Islet precursor cell (in vitro differentiated cells): ENCODE measurements at regions not wholly inside any gene's neighbourhood (a gene's known extent, or its start where the extent isn't known, plus 50 kb on each side); places are given as distances from the start of the nearest gene placed in this dataset.
"Not testable (repeated sequence)": the region's sequence is repeated elsewhere in the genome, so short reads cannot be mapped to it uniquely, and the experiment has no call there.

Experiments used
- DNase-seq: peaks from one replicate; pipeline ENCODE4 v3.0.0-alpha.2; 2018

DNA sequence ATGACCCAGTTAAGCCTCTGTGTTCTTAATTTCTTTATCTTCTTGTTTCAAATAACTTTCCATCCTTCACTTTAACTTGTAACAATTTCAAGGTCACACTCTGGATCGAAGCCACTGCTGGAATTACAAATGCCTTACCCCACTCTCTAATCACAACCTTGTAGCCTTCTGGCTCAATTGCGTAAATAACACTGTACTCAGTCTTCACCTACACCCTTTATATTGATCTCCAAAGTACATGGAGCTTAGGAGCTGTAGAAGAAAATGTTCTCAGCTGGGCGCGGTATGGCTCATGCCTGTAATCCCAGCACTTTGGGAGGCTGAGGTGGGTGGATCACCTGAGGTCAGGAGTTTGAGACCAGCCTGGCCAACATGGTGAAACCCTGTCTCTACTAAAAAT is 164.3 kb upstream of the NPSR1 start:
- DNase-seq, result no peak

DNA sequence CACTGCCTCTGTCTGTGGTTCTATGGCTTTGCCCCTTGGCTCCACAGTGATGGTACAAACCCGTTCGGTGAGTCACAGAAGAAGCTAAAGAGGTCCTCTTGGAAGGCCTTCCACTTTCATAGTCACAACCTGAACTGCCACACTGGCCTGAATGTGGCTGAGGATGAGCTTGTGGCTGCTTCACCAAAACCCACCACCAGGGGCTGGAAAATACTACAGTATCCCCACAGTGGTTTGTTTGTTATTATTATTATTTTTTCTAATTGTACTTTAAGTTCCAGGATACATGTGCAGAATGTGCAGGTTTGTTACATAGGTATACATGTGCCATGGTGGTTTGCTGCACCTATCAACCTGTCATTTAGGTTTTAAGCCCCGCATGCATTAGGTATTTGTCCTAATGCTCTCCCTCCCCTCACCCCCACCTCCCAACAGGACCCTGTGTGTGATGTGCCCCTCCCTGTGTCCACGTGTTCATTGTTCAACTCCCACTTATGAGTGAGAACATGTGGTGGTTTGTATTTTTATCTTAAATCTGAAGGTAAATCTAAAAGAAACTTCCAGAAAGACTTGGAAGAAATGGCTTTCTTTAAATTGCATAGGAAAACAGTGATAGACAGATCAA is 160.8 kb upstream of the NPSR1 start:
- no peak for DNase-seq

DNA sequence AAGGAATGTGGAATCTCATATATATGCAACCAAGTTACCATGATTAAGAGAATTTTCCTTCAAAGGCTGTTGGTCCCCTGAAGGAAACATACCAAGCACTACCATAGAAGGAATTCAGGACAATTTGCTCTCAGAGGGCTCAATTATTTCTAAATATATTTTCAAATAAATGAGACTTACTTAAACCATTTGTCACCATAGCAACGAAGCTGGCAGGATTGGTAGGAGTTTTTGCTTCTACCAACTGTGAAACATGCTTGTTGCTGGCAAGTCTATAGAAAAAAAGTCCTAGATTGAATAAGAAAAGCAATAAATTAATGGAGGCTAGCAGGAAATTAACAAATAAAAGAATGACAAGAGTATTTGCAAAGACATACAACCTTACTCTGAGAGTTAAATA is 156.9 kb upstream of the NPSR1 start:
- no peak for DNase-seq

DNA sequence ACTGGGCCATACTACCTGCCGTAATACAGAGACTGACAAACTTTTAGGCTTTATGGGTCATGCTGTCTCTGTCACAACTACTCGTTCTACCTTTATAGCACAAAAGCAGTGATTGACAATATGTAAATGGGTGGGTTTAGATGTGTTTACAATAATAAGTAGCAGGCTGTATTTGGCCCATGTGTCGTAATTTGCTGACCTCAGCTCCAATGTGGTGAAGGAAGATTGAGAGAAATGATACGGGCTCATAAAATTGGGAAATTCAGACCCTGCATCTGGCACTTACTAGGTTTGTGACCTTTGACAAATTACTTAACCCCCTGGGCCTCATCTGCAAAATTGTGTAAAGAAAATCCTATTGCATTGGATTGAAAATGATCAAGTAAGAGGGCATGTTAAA is 150.8 kb upstream of the NPSR1 start:
- DNase-seq, result no peak

DNA sequence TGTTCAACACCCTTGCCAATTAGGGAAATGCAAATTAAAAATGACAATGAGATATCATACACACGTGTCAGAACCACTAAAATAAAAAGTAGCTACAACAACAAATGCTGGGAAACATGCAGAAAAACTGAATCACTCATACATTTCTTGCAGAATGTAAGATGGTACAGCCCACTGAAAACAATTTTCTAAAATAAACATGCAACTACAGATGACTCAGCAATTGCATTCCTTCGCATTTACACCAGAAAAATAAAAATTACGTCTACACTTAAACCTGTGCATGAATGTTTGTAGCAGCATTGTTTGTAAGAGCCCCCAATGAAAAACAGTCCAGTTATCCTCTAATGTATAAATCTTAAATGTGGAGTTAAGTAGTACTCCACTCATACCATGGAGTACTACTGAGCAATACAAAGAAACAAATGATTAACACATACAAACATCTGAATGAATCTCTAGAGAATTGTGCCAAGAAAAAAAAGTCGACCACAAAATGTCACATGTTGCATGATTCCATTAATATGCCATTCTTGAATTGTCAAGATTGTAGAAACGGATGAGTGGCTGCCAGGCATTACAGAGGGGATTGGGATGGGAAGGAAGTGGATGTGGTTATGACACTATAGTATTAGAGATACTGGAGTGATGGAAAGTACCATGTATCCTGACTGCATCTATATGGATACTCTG is 134.6 kb upstream of the NPSR1 start:
- DNase-seq, result no peak

DNA sequence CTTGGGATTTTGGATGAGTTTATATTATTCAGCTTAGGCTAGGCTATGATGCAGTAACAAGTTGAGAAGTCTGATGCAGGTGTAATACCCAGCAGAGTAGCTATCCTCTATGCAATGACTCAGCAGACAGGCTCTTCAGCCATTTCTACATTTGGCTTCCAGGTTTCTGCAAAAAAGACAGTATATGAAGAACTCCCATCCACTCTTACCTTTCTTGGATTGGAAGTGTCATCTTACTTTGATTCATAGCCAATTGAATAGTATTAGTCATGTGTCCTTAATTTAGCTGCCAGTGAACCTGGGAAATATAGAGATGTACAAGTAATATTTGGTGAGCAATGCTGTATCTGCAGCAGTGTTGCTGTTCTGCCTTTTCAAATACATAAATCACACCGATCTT is 127.8 kb upstream of the NPSR1 start:
- no peak for DNase-seq

DNA sequence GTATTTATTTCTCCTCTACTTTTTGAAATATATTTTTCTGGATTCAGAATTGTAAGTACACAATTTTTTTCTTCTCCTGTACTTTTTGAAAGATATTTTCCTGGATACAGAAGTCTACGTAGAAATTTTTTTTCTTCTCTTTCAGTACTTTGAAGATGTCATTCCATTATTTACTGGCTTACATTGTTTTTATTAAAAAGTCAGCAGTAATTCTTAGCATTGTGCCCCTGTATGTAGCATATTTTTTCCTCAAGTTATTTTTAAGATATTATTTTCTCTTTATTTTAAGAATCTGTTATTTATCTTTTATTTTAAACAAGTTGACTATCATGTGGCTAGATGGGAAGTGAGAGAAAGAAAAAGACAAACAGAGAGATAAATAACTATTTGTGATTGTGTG is 119.0 kb upstream of the NPSR1 start:
- no peak for DNase-seq

DNA sequence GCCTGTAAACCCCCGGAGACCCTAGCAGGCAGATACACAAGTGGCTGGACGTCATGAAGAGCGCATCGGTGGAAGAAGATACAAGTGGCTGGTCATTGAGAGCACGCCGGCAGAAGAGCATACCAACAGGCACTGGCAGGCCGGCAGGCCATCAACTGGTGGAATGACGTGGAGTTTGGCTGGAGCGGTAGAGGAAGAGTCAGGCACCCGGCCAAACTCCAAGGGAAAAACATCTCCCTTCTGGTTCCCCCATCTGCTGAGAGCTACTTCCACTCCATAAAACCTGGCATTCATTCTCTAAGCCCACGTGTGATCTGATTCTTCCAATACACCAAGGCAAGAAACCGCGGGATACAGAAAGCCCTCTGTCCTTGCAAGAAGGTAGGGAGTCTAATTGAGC is 113.4 kb upstream of the NPSR1 start:
- DNase-seq, result no peak

DNA sequence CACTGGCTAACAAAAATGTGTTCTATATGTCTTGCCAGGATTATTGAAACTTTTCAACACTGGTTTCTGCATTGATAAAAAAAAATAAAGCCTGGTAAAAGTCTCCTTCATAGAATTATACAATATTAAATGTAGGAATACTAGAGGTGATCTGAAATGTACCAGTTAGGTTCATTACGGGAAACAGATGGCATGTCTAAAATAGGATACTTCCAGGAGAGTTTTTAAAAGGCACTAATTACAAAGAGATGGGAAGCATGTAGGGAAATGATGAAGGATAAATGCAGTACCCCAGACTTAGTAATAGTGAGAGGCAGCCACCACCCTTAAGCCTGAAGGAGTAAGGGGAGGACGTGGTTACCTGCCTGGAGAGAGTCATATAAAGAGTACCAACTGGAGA is 107.0 kb upstream of the NPSR1 start:
- DNase-seq, result no peak

DNA sequence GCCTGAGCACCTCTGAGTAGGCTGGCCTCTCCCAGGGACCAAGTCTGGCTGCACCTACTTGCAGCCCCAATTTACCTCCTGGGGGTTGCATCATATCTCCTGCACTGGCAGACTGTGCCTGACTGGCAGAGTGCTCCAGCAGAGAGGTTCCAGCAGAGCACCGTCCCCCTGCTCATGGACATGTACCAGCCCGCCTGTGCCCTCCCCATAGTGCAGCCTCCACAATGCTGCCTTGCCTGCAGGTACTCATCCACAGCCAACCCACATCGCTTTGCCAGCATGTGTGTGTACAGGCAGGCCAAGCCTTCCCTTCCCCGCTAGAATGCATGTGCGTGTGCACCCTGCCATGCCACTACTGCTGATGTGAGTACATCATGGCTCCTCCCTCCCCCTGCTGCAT is 105.5 kb upstream of the NPSR1 start:
- DNase-seq, result no peak

DNA sequence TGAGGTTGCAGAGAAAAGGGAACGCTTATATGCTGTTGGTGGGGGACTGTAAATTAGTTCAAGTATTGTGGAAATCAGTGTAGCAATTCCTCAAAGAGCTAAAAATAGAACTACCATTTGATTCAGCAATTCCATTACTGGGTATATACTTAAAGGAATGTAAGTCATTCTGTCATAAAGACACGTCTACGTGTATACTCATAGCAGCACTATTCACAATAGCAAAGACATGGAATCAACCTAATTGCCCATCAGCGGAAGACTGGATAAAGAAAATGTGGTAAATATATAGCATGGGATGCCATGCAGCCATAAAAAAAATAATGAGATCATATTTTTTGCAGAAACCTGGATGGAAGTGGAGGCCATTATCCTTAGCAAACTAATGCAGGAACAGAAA is 100.0 kb upstream of the NPSR1 start:
- no peak for DNase-seq

DNA sequence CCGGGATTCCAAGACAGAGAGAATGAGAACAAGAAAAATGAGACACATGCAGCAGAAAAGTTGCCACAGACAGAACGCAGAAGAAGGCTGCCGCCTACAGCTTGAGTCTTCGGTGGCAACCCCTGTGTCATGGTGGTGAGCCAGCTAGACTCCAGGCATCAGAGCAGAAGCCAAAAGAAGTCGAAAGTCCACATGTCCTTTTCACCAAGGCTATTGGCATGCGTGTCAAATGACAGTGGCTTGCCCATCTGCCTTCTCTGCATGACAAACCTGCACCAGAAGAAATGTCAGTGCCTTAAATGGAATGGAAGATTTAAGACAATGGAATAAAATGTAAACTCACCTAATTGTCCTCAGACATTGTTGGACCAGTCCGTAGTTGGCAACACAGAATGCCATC is 93.9 kb upstream of the NPSR1 start:
- no peak for DNase-seq

DNA sequence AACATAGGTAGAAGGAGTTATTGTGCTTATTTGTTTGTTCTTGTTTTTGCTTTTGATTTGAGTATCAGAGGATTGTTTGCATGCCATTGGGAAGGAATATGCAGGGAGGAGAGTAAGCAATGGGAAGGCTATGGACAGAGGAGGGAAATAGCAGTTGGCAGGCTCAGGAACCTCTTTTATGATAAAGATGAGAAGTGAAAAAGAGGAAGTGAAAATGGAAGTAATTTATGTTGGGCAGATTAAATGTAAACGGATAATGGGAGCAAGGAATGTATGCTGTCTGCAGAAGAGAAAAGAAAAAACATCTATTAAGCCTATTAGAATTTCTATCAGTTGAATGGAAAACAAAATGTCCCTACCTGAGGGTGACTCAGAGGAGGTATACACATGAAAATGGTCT is 90.1 kb upstream of the NPSR1 start:
- DNase-seq, result no peak

DNA sequence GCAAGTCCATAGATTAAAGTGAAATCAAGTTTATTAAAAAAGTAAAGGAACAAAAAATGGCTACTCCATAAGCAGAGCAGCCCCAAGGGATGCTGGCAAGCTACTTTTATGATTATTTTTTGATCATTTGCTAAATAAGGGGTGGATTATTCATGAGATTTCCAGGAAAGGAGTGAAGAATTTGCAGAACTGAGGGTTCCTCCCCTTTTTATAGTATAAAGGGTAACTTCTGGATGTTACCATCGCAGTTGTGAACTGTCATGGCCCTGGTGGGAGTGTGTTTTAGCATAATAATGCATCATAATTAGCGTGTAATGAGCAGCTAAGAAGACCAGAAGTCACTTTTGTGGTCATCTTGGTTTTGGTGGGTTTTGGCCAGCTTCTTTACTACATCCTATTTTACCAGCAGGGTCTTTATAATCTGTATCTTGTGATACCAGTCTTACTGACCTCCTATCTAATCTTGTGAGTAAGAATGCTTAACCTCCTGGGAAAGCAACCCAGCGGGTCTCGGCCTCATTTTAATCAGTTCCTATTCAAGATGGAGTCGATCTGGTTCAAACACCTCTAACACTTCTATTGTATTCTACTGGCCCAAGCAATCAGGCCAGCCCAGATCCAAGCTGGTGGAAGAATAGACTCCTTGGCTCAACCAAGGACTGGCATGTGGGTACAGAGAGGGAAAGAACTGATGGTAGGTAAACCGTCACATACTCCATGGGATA is 87.9 kb upstream of the NPSR1 start:
- no peak for DNase-seq

DNA sequence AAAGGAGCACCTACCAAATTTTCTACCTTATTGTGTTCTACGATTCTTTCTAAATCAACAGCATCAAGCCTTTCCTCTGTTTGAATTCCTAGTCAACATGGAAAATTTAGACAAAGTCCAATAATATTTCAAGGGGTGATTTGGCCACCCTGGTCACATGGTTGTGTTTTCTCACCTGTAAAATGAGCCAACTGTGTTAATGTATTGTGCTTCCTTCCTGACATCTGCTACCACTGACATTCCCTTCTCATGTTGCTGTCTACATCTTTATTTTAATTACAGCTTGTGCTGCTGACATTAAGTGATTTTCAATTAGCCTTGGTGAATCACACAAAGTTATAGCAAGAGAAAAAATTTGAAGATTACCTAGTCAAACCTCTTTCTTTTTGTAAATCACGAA is 83.0 kb upstream of the NPSR1 start:
- no peak for DNase-seq

DNA sequence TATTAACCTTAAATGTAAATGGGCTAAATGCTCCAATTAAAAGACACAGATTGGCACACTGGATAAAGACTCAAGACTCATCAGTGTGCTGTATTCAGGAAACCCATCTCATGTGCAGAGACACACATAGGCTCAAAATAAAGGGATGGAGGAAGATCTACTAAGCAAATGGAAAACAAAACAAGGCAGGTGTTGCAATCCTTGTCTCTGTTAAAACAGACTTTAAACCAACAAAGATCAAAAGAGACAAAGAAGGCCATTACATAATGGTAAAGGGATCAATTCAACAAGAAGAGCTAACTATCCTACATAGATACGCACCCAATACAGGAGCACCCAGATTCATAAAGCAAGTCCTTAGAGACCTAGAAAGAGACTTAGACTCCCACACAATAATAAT is 80.1 kb upstream of the NPSR1 start:
- not testable (repeated sequence) for DNase-seq

DNA sequence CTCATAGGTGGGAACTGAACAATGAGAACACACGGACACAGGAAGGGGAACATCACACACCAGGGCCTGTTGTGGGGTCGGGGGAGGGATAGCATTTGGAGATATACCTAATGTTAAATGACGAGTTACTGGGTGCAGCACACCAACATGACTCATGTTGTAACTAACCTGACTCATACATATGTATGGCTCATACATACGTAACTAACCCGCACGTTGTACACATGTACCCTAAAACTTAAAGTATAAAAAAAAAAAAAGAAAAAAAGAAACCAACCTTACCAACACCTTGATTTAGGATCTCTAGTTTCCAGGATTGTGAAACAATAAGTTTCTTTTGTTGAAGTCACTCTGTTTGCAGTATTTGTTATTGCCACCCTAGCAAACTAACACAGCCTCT is 76.3 kb upstream of the NPSR1 start:
- DNase-seq, result not testable (repeated sequence)

DNA sequence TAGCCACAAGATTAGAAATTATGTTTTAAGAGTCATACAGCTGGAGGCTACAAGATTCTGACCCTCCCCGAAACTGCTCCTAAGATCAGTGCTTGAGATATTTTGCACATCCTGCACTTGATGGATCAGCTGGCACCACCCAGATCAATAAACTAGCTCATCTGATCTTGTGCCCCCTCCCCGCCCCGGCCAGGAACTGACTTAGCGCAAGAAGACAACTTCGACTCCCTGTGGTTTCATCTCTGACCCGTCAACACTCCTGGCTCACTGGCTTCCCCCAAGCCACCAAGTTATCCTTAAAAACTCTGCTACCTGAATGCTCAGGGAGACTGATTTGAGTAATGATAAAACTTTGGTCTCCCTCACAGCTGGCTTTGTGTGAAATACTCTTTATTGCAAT is 73.5 kb upstream of the NPSR1 start:
- DNase-seq, result no peak

DNA sequence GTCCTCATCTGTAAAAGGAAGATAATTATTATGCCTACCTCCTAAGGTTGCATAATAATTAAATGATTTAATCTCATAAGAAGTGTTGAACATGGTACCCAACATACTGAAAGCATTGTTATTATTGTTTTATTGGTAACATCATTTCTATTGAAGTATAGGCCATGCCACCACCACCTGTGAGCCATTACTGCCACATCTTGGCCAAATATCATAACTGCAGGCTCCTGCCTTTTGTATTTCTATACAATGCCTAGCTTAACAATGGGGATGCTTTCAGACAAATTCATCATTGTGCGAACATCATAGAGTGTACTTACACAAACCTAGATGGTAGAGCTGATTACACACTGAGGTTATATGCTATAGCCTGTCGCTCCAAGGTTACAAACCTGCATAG is 61.1 kb upstream of the NPSR1 start:
- DNase-seq, result no peak

DNA sequence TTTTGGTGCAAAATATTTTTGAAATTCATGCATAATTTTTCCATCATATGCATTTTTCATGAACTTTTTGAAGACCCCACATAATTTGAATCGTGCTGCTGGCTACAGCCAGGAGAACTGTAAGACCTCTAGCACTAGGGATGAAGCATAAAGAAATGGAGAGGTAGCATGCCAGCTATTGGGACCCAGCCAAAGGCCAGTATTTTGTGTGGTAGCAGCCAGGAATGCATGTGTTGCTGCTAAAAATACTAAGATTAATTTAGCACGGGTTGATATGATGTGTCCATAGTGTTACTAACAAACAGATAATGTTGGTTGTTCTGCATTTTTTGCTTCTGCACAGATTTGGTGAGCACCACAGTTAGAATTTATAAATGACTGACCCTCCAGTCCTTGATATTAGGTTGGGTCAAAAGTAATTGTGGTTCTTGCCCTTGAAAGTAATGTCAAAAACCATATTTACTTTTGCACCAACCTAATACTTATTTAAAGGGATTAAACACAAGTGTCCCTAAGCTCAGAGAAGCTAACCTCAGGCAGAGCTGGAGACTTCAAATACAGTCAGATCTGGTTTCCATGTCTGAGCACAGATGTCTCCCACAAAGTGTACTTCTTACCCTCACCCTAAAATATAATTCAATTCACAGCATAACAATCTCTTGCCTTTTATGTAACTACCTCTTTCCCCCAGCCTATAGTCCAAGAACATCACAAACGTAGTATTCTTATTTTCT is 54.1 kb upstream of the NPSR1 start:
- no peak for DNase-seq
